Keratinocyte (primary cell): ENCODE measurements at regions not wholly inside any gene's neighbourhood (a gene's known extent, or its start where the extent isn't known, plus 50 kb on each side); places are given as distances from the start of the nearest gene placed in this dataset.

Experiments
- EZH2 ChIP-seq: IDR thresholded peaks from one replicate; pipeline ENCODE4 v1.6.1; 2012; ENCODE audit warnings: inconsistent platforms, mild to moderate bottlenecking, low read length, moderate library complexity
- TF ChIP-seq, protein P1 (sequence below), 3 experiments: IDR thresholded peaks in 1 of 3; conservative IDR thresholded peaks in 1 of 3; optimal IDR thresholded peaks in 1 of 3; 2 replicates in 2 of 3; 3 replicates in 1 of 3; pipeline versions ENCODE3 to v1.5.1; 2011; ENCODE audit warnings: low read length in 3 of 3, mild to moderate bottlenecking in 3 of 3, moderate library complexity in 2 of 3, control low read depth in 1 of 3, inconsistent platforms in 1 of 3; ENCODE audit not compliant: insufficient read depth in 2 of 3; ENCODE audit errors: extremely low read depth in 1 of 3

- TF ChIP-seq EZH2, result no peak
- TF ChIP-seq, protein P1, sequence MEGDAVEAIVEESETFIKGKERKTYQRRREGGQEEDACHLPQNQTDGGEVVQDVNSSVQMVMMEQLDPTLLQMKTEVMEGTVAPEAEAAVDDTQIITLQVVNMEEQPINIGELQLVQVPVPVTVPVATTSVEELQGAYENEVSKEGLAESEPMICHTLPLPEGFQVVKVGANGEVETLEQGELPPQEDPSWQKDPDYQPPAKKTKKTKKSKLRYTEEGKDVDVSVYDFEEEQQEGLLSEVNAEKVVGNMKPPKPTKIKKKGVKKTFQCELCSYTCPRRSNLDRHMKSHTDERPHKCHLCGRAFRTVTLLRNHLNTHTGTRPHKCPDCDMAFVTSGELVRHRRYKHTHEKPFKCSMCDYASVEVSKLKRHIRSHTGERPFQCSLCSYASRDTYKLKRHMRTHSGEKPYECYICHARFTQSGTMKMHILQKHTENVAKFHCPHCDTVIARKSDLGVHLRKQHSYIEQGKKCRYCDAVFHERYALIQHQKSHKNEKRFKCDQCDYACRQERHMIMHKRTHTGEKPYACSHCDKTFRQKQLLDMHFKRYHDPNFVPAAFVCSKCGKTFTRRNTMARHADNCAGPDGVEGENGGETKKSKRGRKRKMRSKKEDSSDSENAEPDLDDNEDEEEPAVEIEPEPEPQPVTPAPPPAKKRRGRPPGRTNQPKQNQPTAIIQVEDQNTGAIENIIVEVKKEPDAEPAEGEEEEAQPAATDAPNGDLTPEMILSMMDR (optimal IDR thresholded peaks at IDR 0.05 in 1 of 3, IDR thresholded peaks at IDR 0.05 in 1 of 3, conservative IDR thresholded peaks at IDR 0.05 in 1 of 3; ENCODE audit: extremely low read depth in 1 of 3, insufficient read depth in 2 of 3, low read length in 3 of 3), result no peak
These were observed 68.3 kb upstream of the MYT1L start for GRCh38 chr2:2399396-2399795.
